ENCODE measurements at regions not wholly inside any gene's neighbourhood (a gene's known extent, or its start where the extent isn't known, plus 50 kb on each side); places are given as distances from the start of the nearest gene placed in this dataset.

- TF ChIP-seq, protein P1, sequence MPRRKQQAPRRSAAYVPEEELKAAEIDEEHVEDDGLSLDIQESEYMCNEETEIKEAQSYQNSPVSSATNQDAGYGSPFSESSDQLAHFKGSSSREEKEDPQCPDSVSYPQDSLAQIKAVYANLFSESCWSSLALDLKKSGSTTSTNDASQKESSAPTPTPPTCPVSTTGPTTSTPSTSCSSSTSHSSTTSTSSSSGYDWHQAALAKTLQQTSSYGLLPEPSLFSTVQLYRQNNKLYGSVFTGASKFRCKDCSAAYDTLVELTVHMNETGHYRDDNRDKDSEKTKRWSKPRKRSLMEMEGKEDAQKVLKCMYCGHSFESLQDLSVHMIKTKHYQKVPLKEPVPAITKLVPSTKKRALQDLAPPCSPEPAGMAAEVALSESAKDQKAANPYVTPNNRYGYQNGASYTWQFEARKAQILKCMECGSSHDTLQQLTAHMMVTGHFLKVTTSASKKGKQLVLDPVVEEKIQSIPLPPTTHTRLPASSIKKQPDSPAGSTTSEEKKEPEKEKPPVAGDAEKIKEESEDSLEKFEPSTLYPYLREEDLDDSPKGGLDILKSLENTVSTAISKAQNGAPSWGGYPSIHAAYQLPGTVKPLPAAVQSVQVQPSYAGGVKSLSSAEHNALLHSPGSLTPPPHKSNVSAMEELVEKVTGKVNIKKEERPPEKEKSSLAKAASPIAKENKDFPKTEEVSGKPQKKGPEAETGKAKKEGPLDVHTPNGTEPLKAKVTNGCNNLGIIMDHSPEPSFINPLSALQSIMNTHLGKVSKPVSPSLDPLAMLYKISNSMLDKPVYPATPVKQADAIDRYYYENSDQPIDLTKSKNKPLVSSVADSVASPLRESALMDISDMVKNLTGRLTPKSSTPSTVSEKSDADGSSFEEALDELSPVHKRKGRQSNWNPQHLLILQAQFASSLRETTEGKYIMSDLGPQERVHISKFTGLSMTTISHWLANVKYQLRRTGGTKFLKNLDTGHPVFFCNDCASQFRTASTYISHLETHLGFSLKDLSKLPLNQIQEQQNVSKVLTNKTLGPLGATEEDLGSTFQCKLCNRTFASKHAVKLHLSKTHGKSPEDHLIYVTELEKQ (tag by site-specific recombination; IDR thresholded peaks at IDR 0.05; ENCODE audit: borderline replicate concordance), result no peak
- TF ChIP-seq, protein P2, sequence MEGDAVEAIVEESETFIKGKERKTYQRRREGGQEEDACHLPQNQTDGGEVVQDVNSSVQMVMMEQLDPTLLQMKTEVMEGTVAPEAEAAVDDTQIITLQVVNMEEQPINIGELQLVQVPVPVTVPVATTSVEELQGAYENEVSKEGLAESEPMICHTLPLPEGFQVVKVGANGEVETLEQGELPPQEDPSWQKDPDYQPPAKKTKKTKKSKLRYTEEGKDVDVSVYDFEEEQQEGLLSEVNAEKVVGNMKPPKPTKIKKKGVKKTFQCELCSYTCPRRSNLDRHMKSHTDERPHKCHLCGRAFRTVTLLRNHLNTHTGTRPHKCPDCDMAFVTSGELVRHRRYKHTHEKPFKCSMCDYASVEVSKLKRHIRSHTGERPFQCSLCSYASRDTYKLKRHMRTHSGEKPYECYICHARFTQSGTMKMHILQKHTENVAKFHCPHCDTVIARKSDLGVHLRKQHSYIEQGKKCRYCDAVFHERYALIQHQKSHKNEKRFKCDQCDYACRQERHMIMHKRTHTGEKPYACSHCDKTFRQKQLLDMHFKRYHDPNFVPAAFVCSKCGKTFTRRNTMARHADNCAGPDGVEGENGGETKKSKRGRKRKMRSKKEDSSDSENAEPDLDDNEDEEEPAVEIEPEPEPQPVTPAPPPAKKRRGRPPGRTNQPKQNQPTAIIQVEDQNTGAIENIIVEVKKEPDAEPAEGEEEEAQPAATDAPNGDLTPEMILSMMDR (tag by site-specific recombination; IDR thresholded peaks at IDR 0.05), result no peak
- TF ChIP-seq SALL2 (tag by site-specific recombination; IDR thresholded peaks at IDR 0.05; ENCODE audit: borderline replicate concordance), result no peak
- TF ChIP-seq ZNF530 (tag by site-specific recombination; IDR thresholded peaks at IDR 0.05; ENCODE audit: low read depth), result no peak
- TF ChIP-seq ZNF416 (tag by site-specific recombination; IDR thresholded peaks at IDR 0.05), result no peak
- no peak for TF ChIP-seq ZNF423 (tag by site-specific recombination; IDR thresholded peaks at IDR 0.05)
- TF ChIP-seq SP2 (tag by site-specific recombination; IDR thresholded peaks at IDR 0.05), result no peak
- TF ChIP-seq, protein P3, sequence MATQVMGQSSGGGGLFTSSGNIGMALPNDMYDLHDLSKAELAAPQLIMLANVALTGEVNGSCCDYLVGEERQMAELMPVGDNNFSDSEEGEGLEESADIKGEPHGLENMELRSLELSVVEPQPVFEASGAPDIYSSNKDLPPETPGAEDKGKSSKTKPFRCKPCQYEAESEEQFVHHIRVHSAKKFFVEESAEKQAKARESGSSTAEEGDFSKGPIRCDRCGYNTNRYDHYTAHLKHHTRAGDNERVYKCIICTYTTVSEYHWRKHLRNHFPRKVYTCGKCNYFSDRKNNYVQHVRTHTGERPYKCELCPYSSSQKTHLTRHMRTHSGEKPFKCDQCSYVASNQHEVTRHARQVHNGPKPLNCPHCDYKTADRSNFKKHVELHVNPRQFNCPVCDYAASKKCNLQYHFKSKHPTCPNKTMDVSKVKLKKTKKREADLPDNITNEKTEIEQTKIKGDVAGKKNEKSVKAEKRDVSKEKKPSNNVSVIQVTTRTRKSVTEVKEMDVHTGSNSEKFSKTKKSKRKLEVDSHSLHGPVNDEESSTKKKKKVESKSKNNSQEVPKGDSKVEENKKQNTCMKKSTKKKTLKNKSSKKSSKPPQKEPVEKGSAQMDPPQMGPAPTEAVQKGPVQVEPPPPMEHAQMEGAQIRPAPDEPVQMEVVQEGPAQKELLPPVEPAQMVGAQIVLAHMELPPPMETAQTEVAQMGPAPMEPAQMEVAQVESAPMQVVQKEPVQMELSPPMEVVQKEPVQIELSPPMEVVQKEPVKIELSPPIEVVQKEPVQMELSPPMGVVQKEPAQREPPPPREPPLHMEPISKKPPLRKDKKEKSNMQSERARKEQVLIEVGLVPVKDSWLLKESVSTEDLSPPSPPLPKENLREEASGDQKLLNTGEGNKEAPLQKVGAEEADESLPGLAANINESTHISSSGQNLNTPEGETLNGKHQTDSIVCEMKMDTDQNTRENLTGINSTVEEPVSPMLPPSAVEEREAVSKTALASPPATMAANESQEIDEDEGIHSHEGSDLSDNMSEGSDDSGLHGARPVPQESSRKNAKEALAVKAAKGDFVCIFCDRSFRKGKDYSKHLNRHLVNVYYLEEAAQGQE (tag by site-specific recombination; IDR thresholded peaks at IDR 0.05), result no peak
- TF ChIP-seq ZNF544 (tag by site-specific recombination; IDR thresholded peaks at IDR 0.05), result no peak
- TF ChIP-seq ZNF404 (tag by site-specific recombination; IDR thresholded peaks at IDR 0.05), result no peak
- TF ChIP-seq ELK4 (IDR thresholded peaks at IDR 0.05; ENCODE audit: borderline replicate concordance, low read depth, low read length), result no peak
- TF ChIP-seq, protein P4, sequence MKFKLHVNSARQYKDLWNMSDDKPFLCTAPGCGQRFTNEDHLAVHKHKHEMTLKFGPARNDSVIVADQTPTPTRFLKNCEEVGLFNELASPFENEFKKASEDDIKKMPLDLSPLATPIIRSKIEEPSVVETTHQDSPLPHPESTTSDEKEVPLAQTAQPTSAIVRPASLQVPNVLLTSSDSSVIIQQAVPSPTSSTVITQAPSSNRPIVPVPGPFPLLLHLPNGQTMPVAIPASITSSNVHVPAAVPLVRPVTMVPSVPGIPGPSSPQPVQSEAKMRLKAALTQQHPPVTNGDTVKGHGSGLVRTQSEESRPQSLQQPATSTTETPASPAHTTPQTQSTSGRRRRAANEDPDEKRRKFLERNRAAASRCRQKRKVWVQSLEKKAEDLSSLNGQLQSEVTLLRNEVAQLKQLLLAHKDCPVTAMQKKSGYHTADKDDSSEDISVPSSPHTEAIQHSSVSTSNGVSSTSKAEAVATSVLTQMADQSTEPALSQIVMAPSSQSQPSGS (tag by site-specific recombination; IDR thresholded peaks at IDR 0.05; ENCODE audit: low read depth), result no peak
Observed at GRCh38 chr1:163574119-163574518, 252.4 kb downstream of the NUF2 start.

Measured in HEK293 (cell line).